ENCODE measurements at regions not wholly inside any gene's neighbourhood (a gene's known extent, or its start where the extent isn't known, plus 50 kb on each side); places are given as distances from the start of the nearest gene placed in this dataset.
A peak's percentile ranks its signal among the peaks of the same experiment; 100 is the strongest.
"Not testable (repeated sequence)": the region's sequence is repeated elsewhere in the genome, so short reads cannot be mapped to it uniquely, and the experiment has no call there.

DNA sequence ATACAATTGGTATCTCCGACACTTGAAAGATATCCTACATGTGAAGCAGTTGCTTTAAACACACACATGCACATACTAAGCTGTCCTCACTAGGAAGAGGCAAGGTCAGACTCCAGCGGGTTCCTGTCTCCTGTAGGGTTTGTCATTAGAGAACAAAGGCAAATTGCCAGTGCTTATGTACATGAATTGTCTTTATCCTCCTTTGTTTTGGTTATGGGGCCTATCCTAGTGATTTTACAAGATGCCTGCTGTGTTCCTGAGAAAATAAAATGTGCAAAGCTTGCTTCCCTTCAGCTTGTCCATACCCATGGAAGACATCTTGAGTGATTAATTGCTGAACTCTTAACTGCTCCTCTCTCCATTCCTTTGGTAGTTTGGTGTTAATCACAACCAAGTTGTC, 86.7 kb upstream of the SLC39A10 start:
- no peak for DNase-seq (ENCODE audit: low spot score)

DNA sequence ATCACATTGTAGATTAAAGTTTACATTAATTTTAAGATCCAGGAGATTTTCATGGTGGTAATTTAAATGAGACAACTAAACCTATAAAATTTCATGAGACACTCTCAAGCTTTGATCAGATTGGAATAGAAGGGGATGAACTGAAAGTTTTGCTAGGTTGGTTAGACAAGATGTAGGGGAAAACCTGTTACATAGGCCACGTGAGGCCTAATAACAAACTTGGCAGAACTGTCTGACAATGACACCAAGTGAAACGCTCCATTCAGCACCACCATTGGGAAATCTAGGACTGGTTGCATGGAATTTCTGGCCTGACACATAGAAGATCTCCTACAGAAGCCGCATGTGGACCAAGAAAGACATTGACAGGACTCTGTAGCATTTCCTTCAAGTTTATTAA, 87.8 kb upstream of the SLC39A10 start:
- no peak for DNase-seq (ENCODE audit: low spot score)

DNA sequence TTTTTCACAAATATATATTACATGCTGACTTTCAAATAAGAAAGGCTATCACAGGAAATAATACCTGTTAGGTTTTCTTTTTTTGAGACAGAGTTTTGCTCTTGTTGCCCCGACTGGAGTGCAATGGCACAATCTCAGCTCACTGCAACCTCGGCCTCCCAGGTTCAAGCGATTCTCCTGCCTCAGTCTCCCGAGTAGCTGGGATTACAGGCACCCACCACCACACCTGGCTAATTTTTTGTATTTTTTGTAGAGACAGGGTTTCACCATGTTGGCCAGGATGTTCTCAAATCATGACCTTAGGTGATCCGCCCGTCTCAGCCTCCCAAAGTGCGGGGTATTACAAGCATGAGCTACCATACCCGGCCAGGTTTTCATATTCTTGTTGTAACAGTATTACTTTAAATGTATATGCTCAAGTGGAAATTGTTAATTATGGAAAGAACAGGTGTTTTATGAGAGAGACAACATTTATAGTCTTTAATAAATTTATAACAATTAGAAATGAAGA, 92.3 kb upstream of the SLC39A10 start:
- DNase-seq (ENCODE audit: low spot score), result not testable (repeated sequence)

DNA sequence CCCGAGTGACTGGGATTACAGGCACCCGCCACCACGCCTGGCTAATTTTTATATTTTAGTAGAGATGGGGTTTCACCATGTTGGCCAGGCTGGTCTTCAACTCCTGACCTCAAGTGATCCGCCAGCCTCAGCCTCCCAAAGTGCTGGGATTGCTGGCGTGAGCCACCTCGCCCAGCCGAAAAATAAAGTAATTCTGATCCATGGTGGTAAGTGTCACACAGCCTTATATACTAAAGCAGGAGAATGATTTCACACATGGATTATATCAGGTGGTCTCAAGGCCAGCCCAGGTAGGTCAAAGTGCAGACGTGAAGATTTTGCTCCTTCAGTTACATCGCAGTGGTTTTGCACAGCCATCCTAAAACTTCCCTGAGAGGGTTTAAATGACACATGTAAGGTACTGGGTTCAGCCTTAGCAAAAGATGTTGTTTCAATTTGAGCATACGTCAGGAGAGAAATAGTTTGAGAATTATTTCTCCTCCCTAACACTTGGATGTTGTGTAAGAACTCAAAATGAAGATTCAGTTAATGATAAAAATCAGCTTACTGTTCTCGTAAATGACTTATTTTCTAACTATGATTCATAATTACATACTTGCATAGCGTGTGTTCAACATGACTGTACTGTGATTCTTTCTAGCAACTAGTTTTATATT, 93.0 kb upstream of the SLC39A10 start:
- no peak for DNase-seq (ENCODE audit: low spot score)

DNA sequence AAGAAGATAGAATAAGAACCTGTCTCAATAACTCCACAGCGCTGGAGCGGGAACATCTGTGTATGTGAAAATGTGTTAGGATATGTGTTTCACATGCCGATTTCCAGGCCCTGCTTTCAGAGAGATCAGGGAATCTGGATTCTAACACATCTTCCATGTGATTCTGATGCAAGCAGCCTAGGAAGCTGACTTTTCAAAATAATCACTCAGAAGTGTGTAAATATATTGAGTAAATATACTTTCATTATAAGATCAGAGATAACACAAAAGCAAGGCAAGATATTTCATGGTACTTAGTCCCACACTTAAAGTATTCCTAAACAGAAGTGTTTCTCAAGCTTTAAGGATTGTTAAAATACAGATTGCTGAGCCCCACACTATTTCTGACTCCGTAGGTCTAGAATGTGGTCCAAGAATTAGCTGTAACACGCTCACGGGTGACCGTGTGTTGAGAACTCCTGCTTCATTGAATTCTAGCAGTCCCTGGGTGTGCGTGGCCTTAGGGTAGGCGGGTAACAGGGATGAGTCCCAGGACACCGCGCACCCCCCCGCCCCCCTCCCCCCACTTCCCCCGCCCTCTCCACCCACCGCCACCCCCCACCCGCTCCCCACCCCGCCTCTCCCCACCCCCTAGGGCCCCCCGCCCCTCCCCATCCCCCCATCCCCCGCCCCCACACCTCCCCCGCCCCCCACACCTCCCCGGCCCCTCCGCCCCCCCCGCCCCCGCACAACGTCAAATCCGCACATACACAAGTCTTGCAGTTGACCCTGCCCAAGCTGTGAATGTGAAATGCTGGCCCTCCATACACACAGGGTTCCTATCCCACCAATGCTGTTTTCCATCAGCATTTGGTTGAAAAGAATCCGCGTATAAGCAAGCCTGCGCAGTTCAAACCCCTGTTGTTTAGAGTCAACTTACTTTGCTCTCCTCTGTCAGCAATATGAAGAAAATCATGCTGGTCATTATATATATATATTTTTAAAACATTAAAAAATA, 94.2 kb upstream of the SLC39A10 start:
- no peak for DNase-seq (ENCODE audit: low spot score)

DNA sequence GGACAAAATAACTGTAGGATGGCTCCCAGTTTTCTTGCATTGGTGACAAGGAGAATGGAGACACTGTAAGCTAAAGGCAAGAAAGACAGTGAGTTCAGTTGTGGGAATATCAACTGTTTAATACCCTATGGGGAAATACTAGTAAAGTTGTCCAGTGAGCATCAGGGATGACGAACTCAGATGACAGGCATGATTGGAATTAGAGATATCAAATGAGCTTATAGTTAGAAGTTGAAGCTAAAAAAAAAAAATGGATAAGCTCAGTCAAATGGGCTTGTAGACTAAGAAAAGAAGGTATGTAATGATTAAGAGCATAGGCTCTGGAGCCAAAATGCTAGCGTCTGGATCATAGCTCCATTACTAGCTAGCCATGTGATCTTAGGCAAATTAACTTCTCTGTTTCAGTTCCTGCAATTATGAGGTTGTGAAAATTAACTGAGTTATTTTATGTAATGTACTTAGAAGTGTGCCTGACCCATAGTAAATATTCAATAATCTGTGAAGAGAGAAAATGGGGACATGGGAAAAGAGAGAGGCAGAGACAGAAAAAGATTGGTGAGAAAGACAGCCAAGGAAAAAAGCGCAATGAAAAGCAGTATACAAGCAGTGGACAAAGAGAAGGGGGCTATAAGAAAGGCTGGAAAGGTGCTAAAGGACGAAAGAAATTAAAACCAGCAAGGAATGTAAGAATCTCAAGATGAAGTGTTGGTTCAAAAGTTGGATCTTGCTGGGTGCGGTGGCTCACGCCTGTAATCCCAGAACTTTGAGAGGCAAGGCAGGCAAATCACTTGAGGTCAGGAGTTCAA, 95.7 kb upstream of the SLC39A10 start:
- DNase-seq (ENCODE audit: low spot score), result no peak

DNA sequence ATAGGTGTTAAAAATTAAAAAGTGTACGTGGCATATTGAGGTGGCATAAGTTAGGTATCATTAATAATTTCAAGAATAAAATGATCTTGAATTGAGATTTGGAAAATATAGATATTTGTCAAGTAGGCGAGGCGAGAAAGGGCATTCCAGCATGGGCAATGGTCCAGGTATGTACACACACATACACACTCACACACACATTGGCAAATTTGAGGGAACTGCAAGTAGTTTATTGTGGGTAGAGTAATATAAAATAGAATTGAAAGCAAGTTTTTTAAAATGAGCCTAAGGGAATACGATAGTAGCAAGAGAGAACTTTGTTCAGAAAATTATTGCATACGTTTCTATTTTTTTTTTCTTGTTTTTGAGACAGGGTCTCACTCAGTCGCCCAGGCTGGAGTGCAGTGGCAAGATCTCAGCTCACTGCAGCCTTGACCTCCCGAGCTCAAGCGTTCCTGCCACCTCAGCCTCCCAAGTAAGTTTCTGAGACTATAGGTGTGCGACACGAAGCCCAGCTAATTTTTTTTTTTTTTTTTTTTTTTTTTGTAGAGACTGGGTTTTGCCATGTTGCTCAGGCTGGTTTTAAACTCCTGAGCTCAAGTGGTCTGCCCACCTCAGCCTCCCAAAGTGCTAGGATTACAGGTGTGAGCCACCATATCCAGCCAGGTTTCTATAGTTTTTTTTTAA, 96.7 kb upstream of the SLC39A10 start:
- no peak for DNase-seq (ENCODE audit: low spot score)

DNA sequence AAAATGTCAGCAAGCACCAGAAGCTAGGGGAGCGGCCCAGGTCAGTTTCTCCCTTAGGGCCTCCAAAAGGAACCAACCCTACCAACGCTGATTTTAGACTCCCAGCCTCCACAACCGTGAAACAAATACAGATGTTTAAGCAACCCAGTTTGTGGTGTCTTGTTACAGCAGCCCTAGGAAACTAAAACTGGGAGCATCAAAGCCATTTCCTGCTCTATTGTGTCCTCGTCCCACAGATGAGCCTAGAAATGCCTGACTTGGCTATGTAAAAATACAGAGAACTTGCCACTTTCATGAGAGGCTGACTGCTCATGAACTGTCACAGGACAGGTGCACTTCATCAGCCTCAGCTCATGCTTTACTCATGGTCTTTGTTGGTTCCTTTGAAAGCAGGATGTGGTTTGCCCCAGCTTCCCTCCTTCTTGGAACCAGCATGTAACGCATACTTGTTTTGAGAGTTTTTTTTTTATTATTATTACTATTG, 97.6 kb upstream of the SLC39A10 start:
- no peak for DNase-seq (ENCODE audit: low spot score)

DNA sequence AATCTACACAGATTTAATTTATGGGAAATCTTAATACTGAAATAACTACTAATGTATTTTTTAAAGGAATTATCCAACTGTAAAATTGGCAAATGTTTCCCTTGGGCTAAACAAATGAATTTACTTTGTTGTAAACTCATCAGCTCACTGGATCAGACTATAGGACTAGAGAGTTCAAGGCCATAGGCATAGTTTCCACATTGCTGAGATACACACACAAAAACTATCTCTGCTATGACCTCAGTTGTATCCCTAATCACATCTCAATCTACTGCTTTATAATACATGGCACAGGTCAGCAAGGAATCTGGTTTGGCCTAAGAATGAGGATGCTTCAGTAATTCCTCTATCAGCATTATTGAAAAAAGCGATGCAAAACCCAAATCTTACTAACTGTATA, 101.1 kb upstream of the SLC39A10 start:
- no peak for DNase-seq (ENCODE audit: low spot score)

DNA sequence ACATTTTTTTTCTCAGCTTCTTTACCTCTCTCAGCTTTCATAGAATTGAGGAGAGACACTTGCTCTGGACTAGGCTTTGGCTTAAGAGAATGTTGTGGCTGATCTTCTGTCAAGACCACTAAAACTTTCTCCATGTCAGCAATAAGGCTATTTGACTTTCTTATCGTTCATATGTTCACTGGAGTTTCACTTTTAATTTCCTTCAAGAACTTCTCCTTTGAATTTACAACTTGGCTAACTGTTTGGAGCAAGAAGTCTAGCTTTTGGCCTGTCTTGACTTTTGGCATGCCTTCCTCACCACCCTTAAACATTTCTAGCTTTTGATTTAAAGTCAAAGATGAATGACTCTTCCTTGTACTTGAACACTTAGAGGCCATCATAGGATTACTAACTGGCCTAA, 104.4 kb upstream of the SLC39A10 start:
- DNase-seq (ENCODE audit: low spot score), result no peak

DNA sequence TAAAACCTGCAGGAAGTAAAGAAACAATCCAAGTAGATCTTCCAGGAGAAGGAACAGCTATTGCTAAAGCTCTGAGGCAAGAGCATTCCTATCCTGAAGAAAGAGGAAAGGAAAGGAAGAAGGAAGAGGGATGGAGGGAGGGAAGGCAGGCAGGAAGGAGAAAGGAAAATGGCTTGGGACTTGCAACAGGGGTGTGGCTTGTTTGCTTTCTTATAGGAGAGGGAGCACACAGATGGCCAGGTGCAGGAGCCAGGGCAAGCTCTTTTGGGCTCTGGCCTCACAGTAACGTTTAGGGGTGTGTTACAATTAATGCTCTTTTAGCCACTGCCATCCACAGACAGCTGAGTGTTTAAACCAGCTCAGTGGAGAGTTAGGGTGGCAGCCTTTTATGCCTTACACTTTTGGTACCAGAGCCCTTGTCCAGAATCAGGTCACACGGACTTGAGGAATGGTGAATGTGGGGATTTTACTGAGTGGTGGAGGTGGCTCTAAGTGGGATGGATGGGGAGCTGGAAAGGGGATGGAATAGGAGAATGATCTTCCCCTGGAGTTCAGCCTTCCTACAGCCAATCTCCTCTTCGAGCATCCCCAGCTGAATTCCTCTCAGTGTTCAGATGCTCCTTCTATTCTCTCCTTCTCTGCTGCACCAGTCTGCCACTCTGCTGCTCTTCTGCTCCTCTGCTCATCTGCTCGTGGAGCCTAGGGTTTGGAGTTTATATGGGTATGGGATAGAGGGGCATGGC, 108.7 kb upstream of the SLC39A10 start:
- no peak for DNase-seq (ENCODE audit: low spot score)

DNA sequence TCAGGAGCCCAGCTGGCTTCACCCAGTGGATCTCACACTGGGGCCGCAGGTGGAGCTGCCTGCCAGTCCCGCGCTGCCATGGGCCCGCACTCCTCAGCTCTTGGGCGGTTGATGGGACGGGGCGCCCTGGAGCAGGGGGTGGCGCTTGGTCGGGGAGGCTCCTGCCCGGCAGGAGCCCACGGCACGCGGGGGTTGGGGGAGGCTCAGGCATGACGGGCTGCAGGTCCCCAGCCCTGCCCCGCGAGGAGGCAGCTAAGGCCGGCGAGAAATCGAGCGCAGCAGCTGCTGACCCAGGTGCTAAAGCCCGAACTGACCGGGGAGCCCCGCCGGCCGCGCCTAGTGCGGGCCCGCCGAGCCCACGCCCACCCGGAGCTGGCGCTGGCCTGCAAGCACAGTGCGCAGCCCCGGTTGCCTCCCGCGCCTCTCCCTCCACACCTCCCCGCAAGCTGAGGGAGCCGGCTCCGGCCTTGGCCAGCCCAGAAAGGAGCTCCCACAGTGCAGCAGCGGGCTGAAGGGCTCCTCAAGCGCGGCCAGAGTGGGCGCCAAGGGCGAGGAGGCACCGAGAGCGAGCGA, 109.7 kb upstream of the SLC39A10 start:
- DNase-seq (ENCODE audit: low spot score), result not testable (repeated sequence)

DNA sequence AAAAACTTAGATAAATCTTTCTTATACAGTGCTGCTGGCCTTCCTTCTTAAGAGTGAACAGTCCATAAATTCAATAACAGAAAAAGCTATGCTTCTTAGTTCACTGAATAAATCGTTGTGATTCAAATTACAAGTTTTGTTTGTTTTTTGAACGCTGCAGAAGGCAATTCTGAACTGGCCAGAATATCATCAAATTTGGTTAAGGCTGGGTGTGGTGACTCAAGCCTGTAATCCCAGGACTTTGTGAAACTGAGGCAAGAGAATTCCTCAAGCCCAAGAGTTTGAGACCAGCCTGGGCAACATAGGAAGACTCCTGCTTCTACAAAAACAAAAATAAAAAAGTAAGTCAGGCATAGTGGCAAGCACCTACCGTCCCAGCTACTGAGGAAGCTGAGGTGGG, 111.2 kb upstream of the SLC39A10 start:
- no peak for DNase-seq (ENCODE audit: low spot score)

DNA sequence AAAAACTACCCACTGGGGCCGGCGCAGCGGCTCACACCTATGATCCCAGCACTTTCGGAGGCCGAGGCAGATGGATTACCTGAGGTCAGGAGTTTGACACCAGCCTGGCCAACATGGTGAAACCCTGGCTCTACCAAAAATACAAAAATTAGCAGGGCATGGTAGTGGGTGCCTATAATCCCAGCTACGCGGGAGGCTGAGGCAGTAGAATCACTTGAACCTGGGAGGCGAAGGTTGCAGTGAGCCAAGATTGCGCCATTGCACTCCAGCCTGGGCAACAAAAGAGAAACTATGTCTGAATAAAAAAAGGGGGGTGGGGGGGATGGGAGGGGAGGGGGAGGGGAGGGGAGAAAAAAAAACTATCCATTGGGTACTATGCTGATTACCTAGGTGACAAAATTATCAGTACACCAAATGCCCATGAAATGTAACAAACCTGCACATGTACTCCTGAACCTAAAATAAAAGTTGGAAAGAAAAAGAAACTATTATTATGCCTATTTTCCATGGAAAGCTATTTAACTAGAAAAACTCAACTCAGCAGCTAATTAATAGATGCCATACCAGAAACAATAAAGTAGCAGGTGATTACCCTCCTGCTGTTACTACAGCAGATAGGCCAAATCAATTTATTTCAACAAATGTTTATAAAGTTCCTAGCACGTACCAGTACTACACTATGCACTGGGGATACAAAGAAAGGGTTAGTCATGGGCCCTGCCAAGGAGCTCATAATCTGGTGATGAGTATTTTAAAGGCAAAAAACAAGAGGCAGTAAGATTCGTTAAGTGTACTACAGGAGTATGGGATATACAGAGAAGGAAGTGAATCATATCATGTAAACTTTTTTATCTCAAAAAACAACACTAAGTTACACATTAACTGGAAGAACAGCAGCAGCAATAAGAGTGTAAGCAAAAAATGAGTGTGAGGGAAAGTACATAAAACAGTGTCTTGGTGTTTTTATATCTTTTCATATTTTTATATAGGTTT, 112.8 kb upstream of the SLC39A10 start:
- DNase-seq (ENCODE audit: low spot score), result peak; percentile 38

DNA sequence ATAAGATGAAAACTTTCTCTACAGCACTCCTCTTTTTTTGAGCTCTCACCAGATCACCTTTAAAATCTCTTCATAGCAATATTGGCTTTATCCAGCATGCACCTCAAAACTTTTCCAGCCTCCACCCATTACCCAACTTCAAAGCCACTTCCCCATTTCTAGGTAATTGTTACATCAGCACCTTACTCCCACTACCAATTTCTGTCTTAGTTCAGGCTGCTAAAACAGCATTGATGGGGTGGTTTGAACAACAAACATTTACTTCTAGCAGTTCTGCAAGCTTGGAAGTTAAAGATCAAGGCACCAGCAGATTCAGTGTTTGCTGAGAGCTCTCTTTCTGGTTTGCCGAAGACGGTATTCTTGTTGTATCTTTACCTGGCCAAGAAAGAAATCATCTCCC, 114.0 kb upstream of the SLC39A10 start:
- no peak for DNase-seq (ENCODE audit: low spot score)

DNA sequence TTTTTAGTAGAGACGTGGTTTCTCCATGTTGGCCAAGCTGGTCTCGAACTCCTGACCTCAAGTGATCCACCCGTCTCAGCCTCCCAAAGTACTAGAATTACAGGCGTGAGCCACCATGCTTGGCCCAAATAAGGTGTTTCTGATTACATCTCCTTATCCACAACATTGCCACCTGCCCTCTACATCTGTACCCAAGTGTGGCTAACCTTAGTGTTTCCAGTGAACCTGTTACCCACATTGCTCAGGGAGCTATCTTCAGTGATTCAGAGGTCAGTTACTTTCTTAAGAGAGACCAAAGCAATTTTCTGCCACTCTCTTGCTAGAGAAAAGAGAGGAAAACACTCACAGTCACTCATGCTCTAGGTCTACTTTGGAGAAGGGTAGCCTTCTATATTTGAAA, 115.0 kb upstream of the SLC39A10 start:
- no peak for DNase-seq (ENCODE audit: low spot score)

DNA sequence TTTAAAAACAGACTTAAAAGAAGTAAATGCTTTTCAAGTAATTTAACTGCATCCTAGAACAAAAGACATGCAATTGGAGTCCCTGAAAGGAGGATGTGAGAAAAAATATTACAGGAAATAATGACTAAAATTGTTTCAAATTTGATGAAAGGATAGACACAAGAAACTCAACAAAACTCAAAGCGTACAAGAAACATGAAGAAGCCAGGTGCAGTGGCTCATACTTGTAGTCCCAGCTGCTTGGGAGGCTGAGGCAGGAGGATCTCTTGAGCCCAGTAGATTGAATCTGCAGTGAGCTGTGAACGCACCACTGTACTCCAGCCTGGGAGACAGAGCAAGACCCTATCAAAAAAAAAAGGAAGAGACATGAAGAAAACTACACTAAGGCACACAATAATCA, 118.1 kb upstream of the SLC39A10 start:
- DNase-seq (ENCODE audit: low spot score), result no peak

DNA sequence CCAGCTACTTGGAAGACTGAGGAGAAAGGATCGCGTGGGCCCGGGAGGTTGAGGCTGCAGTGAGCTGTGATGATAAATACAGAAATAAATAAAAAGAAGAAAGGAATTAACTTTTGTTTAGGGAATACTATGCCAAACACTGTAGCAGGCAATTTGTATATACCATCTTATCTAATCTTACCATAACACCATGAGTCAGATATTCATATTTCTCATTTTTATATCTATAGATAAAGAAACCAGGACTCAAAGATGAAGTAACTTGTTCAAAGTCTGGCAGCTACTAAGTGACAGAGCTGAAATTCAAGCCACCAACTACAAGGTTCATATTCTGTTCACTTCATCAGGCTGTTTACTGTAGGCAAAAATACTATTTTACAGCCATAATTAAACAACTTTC, 119.2 kb upstream of the SLC39A10 start:
- no peak for DNase-seq (ENCODE audit: low spot score)

DNA sequence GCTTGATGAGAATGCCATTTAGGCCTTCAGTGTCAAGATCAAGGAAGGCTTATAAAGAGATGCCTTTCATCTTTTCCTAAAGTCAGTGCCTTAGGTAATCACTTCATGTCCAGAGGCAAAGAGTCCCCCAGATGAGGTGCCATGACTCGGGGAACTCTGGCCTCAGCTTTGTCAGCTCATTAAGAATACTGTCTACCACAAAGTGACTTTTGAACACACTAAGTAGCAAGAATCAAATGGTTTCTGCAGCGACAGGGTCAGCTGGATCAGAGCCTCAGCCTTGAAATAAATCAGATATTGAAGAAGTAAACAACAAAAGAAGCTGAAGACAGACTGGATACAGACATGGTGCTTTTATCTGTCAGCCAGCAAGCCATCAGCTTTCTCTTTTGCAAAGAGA, 120.1 kb upstream of the SLC39A10 start:
- no peak for DNase-seq (ENCODE audit: low spot score)

Data from HuH-7 (cell line).